Keratinocyte (primary cell): ENCODE measurements at regions not wholly inside any gene's neighbourhood (a gene's known extent, or its start where the extent isn't known, plus 50 kb on each side); places are given as distances from the start of the nearest gene placed in this dataset.

Experiments
- EZH2 ChIP-seq: IDR thresholded peaks from one replicate; pipeline ENCODE4 v1.6.1; 2012; ENCODE audit warnings: inconsistent platforms, mild to moderate bottlenecking, low read length, moderate library complexity
- TF ChIP-seq, protein P1 (sequence below), 3 experiments: IDR thresholded peaks in 1 of 3; conservative IDR thresholded peaks in 1 of 3; optimal IDR thresholded peaks in 1 of 3; 2 replicates in 2 of 3; 3 replicates in 1 of 3; pipeline versions ENCODE3 to v1.5.1; 2011; ENCODE audit warnings: low read length in 3 of 3, mild to moderate bottlenecking in 3 of 3, moderate library complexity in 2 of 3, control low read depth in 1 of 3, inconsistent platforms in 1 of 3; ENCODE audit not compliant: insufficient read depth in 2 of 3; ENCODE audit errors: extremely low read depth in 1 of 3

DNA sequence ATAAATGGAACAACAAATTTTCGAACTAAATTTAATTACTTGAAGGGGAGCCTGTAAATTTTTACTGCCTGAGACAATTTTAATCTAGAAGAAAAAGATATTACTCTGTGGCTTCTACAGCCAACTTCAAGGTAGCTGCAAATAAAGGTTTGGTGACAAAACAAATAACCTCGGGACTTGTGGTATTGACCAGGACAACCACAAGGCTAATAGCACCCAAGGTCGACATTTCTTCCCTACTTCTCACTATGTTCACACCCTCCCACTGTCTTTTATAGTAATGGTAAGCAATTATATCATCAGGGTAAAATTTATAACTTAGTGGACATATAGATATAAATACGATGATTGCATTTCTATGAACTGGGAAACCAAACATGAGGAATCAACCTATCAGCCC is 67.9 kb upstream of the SPINK5 start:
- TF ChIP-seq, protein P1, sequence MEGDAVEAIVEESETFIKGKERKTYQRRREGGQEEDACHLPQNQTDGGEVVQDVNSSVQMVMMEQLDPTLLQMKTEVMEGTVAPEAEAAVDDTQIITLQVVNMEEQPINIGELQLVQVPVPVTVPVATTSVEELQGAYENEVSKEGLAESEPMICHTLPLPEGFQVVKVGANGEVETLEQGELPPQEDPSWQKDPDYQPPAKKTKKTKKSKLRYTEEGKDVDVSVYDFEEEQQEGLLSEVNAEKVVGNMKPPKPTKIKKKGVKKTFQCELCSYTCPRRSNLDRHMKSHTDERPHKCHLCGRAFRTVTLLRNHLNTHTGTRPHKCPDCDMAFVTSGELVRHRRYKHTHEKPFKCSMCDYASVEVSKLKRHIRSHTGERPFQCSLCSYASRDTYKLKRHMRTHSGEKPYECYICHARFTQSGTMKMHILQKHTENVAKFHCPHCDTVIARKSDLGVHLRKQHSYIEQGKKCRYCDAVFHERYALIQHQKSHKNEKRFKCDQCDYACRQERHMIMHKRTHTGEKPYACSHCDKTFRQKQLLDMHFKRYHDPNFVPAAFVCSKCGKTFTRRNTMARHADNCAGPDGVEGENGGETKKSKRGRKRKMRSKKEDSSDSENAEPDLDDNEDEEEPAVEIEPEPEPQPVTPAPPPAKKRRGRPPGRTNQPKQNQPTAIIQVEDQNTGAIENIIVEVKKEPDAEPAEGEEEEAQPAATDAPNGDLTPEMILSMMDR (optimal IDR thresholded peaks at IDR 0.05 in 1 of 3, IDR thresholded peaks at IDR 0.05 in 1 of 3, conservative IDR thresholded peaks at IDR 0.05 in 1 of 3; ENCODE audit: extremely low read depth in 1 of 3, insufficient read depth in 2 of 3, low read length in 3 of 3) = no peak
- TF ChIP-seq EZH2 = no peak
